HepG2 (cell line): ENCODE measurements at regions not wholly inside any gene's neighbourhood (a gene's known extent, or its start where the extent isn't known, plus 50 kb on each side); places are given as distances from the start of the nearest gene placed in this dataset.
"Not testable (repeated sequence)": the region's sequence is repeated elsewhere in the genome, so short reads cannot be mapped to it uniquely, and the experiment has no call there.

Experiments
- ATAC-seq: fragments of 200-7000 bp; cut with Tn5 transposase; 3 replicates; pipeline ENCODE4 v1.9.1; 2020; ENCODE audit warnings: mild to moderate bottlenecking, moderate library complexity
- BruUV-seq: library from RNA; stranded (reverse); fragments of 400-500 nt; replicated peaks from 2 replicates; lab custom pipeline; 2021; lab: Mats Ljungman, UMichigan
- CTCF ChIA-PET: fragments of 300-600 bp; formaldehyde crosslinking; extraction: SDS; loops from one replicate; lab custom pipeline; 2021; ENCODE audit warnings: low total read pairs, inconsistent platforms, low intra/inter-chr PET ratio; lab: Yijun Ruan, JAX
- POLR2A ChIA-PET: fragments of 350-600 bp; sonication (Branson Sonifier 250); formaldehyde crosslinking; loops from one replicate; lab custom pipeline; 2020; ENCODE audit warnings: antibody characterized with exemption, inconsistent platforms; lab: Yijun Ruan, JAX
- DNase-seq: peaks from one replicate; pipeline ENCODE4 v3.0.0-alpha.2; 2015; ENCODE audit warnings: low spot score
- FAIRE-seq: peaks from 3 replicates; lab custom pipeline; 2011; peaks lifted over from hg19 to GRCh38; lab: Jason Lieb, UNC
- H2AFZ ChIP-seq: one replicate; pipeline ENCODE4 v1.6.1; 2011; ENCODE audit warnings: low read length, inconsistent platforms
- H3K27ac ChIP-seq: fragments of 300-600 bp; 3 replicates; pipeline ENCODE4 v1.8.0; 2011; ENCODE audit warnings: mixed run types, mild to moderate bottlenecking, mixed read lengths, low read length, inconsistent platforms; ENCODE audit not compliant: insufficient read depth; ENCODE audit errors: extremely low read length
- H3K27me3 ChIP-seq, 2 experiments: fragments of 200-600 bp in 1 of 2; 2 replicates in 1 of 2; 3 replicates in 1 of 2; pipeline versions ENCODE4 v1.6.0 to v1.8.0; 2011; ENCODE audit warnings: low read length in 2 of 2, mild to moderate bottlenecking in 2 of 2, moderate library complexity in 2 of 2, inconsistent platforms in 1 of 2; ENCODE audit not compliant: insufficient read depth in 2 of 2, control insufficient read depth in 1 of 2
- H3K36me3 ChIP-seq, 2 experiments: fragments of 200-600 bp in 1 of 2; replicated peaks in 1 of 2; 2 replicates in 1 of 2; 3 replicates in 1 of 2; pipeline versions ENCODE4 v1.5.1 to v1.8.0; 2011; ENCODE audit warnings: low read length in 2 of 2, inconsistent platforms in 1 of 2; ENCODE audit not compliant: insufficient read depth in 2 of 2, control insufficient read depth in 1 of 2
- H3K4me1 ChIP-seq: 2 replicates; pipeline ENCODE4 v1.5.1; 2012; ENCODE audit warnings: low read length, inconsistent platforms; ENCODE audit not compliant: insufficient read depth
- H3K4me2 ChIP-seq: 2 replicates; pipeline ENCODE4 v1.6.0; 2011; ENCODE audit warnings: low read depth, low read length, inconsistent platforms
- H3K4me3 ChIP-seq, 3 experiments: fragments of 200-600 bp in 1 of 3; sonication (generic), shearing (Covaris generic) in 1 of 3; replicated peaks in 1 of 3; 2 replicates each; pipeline ENCODE4 v1.5.1; 2011 to 2016; ENCODE audit warnings: low read length in 3 of 3, inconsistent platforms in 2 of 3, low read depth in 2 of 3, mild to moderate bottlenecking in 2 of 3, control low read depth in 1 of 3, mixed read lengths in 1 of 3; ENCODE audit not compliant: insufficient read depth in 1 of 3
- H3K79me2 ChIP-seq: one replicate; pipeline ENCODE4 v1.6.1; 2011; ENCODE audit warnings: low read length, inconsistent platforms; ENCODE audit not compliant: insufficient read depth
- H3K9ac ChIP-seq: 2 replicates; pipeline ENCODE4 v1.6.0; 2011; ENCODE audit warnings: mild to moderate bottlenecking, low read depth, low read length, inconsistent platforms; ENCODE audit not compliant: insufficient read depth
- H3K9me3 ChIP-seq: 2 replicates; pipeline ENCODE4 v1.5.1; 2012; ENCODE audit warnings: mild to moderate bottlenecking, low read length
- H4K20me1 ChIP-seq: 2 replicates; pipeline ENCODE4 v1.6.0; 2011; ENCODE audit warnings: inconsistent platforms, mild to moderate bottlenecking, low read length, moderate library complexity; ENCODE audit not compliant: insufficient read depth
- NONO ChIP-seq, 2 experiments: fragments of 450-650 bp in 1 of 2; sonication (generic) in 1 of 2; formaldehyde crosslinking in 1 of 2; IDR thresholded peaks in 1 of 2; conservative IDR thresholded peaks in 1 of 2; 2 replicates each; pipeline versions ENCODE4 v1.6.1 to v1.8.0; 2017 to 2022; ENCODE audit warnings: mild to moderate bottlenecking in 1 of 2, missing genetic modification reagents in 1 of 2, moderate library complexity in 1 of 2
- ZNF816 ChIP-seq: sonication (generic); formaldehyde crosslinking; IDR thresholded peaks from 2 replicates; pipeline ENCODE4 v1.8.0; 2022; ENCODE audit warnings: missing genetic modification reagents, mild to moderate bottlenecking, borderline replicate concordance
- WGBS: methylation state at CpG from one replicate; pipeline ENCODE4 v1.1.6; 2017; ENCODE audit warnings: low lambda C conversion rate; 5-methylcytosine and 5-hydroxymethylcytosine counted together
- in situ Hi-C: cut with HindIII; loops from 2 replicates; pipeline ENCODE4 v1.10.0; 2017; ENCODE audit warnings: low pct_unique_long_range_greater_than_20kb; ENCODE audit not compliant: extremely low pct_ligation_motif_present
- intact Hi-C: fragments of 100-400 bp; cut with micrococcal nuclease; formaldehyde crosslinking; loops from one replicate; pipeline ENCODE4 v1.10.0; 2022; ENCODE audit not compliant: unreplicated experiment

DNA sequence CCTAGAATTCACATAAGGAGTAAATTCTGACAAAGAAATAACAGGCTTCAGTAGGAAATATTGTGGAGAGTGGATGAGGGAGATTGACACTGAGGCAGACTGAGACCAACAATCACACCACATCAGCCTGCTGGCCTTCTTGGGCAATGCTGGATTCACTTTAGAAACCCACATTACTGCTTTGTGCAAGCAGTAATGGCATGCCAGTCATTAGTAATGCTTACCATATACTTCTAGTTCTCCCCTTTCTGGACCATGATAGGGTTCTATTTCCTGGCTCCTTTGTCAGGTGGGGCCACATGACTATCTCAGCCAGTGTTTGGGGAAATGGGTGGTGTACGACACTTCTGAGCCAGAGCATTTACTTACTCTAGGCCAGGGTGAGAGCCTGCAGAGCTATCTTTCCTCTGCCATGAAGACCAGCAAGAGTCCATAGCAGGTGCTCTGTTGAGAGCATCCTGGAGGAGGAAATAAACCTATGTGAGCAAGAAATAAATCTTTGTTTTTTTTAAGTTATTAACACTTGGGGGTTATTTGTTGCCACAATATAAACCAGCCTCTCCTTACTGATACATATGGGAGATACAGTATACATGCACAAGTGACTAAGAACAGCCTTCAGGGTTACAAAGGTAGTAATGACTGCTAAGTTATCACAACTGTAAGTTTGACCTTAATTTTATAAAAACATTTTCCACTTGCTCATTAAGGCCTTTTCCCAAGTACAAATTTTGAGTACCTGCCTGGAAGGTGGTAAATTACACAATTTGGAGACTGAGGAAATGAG, 89.3 kb upstream of the TANK start:
- no peaks in the 10 kb centered on the region for H4K20me1 ChIP-seq
- ATAC-seq (no peak), FAIRE-seq (no peak), DNase-seq (no peak)
- intact Hi-C loops, result no loop called here
- no peaks in the 10 kb centered on the region for H3K4me1 ChIP-seq
- BruUV-seq, result no TSS peak
- POLR2A ChIA-PET, result no interaction called here
- H3K27ac ChIP-seq, result no peak overlapping the region
- CTCF ChIA-PET, result no interaction called here
- H3K4me3 ChIP-seq, result no peak overlapping the region
- no peaks in the 10 kb centered on the region for H3K36me3 ChIP-seq
- no peaks in the 10 kb centered on the region for H3K27me3 ChIP-seq
- H2AFZ ChIP-seq, result no peak overlapping the region
- TF ChIP-seq ZNF816 (CRISPR knock-in tag), result no peak
- no peak for TF ChIP-seq NONO (IDR thresholded peaks at IDR 0.05)
- TF ChIP-seq NONO (CRISPR knock-in tag; conservative IDR thresholded peaks at IDR 0.05), result no peak
- no peak overlapping the region for H3K4me2 ChIP-seq
- 35% methylated on average over 1 of the region's 1 CpG for WGBS
- H3K9me3 ChIP-seq, result no peaks in the 10 kb centered on the region
- in situ Hi-C loops, result no loop called here
- H3K79me2 ChIP-seq, result no peaks in the 10 kb centered on the region
- no peak overlapping the region for H3K9ac ChIP-seq

DNA sequence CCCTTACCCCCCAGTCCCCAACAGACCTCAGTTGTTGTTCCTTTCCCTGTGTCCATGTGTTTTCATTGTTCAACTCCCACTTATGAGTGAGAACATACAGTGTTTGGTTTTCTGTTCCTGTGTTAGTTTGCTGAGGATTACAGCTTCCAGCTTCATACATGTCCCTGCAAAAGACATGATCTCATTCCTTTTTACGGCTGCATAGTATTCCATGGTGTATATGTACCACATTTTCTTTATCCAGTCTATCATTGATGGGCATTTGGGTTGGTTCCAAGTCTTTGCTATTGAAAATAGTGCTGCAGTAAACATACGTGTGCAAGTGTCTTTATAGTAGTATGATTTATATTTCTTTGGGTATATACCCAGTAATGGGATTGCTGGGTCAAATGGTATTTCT, 87.8 kb upstream of the TANK start:
- H3K4me3 ChIP-seq, ATAC-seq, H3K9ac ChIP-seq, H3K36me3 ChIP-seq, DNase-seq, H3K27me3 ChIP-seq, H3K27ac ChIP-seq, H3K4me2 ChIP-seq, H3K79me2 ChIP-seq, H3K4me1 ChIP-seq, FAIRE-seq, H4K20me1 ChIP-seq, H3K9me3 ChIP-seq, in situ Hi-C loops, BruUV-seq, H2AFZ ChIP-seq, POLR2A ChIA-PET, intact Hi-C loops, CTCF ChIA-PET: not testable (repeated sequence)
- 47% methylated on average over 2 of the region's 2 CpGs for WGBS
